Stomach smooth muscle (tissue), 2 donors: ENCODE measurements at regions not wholly inside any gene's neighbourhood (a gene's known extent, or its start where the extent isn't known, plus 50 kb on each side); places are given as distances from the start of the nearest gene placed in this dataset.

Experiments used
- H3K27ac ChIP-seq: one replicate; pipeline ENCODE4 v1.7.0; 2013; ENCODE audit warnings: mild to moderate bottlenecking, low read length, inconsistent platforms
- H3K27me3 ChIP-seq, 2 donors: one replicate each; pipeline ENCODE4 v1.7.0; 2013; ENCODE audit warnings: low read length in 2 of 2; ENCODE audit not compliant: insufficient read depth in 2 of 2, control insufficient read depth in 1 of 2
- H3K36me3 ChIP-seq, 2 donors: one replicate each; pipeline ENCODE4 v1.7.0; 2013; ENCODE audit warnings: low read length in 2 of 2; ENCODE audit not compliant: control insufficient read depth in 2 of 2, insufficient read depth in 2 of 2
- H3K4me1 ChIP-seq: one replicate; pipeline ENCODE4 v1.7.0; 2013; ENCODE audit warnings: low read length; ENCODE audit not compliant: control insufficient read depth, insufficient read depth
- H3K4me3 ChIP-seq, 2 donors: one replicate each; pipeline ENCODE4 v1.7.0; 2013; ENCODE audit warnings: low read length in 2 of 2
- H3K9ac ChIP-seq, 2 donors: one replicate each; pipeline ENCODE4 v1.7.0; 2013; ENCODE audit warnings: low read length in 2 of 2, mild to moderate bottlenecking in 1 of 2
- H3K9me3 ChIP-seq, 2 donors: one replicate each; pipeline ENCODE4 v1.7.0; 2013; ENCODE audit warnings: low read length in 2 of 2; ENCODE audit not compliant: control insufficient read depth in 2 of 2
- donor health status: healthy.
- donor health status: Pancreatic carcinoma.

- Histone ChIP-seq H3K27me3 (peaks cover 11 to 12% of the 10 kb centered on the region in 2 donors), H3K4me1 (no peaks in the 10 kb centered on the region), H3K27ac (no peak overlapping the region), H3K36me3 (no peaks in the 10 kb centered on the region), H3K4me3 (no peak overlapping the region), H3K9ac (no peak overlapping the region), H3K9me3 (peaks cover 9 to 17% of the 10 kb centered on the region in 2 donors)
Measured at GRCh38 chr1:2944705-2945104, 76.6 kb upstream of the ACTRT2 start.

DNA sequence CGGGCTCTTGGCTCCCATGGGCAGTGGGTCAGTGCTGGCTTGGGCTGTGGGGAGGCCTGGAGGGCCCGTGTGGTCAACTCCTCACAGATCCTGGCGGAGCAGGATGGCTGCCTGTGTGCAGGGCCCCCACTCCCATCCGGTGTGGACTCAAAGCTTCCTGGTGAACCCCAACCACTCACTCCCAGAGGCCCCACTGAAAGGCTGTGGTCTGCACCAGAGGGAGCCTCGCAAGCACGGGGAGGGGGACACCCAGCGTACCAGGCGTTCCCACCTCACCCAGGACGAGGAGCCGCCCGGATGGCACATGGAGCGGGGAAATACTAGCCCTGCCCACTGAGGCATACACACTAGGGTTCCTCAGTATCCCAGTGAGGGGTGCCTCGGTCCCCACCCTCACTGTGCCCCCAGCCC is 75.4 kb upstream of the ACTRT2 start:
- Histone ChIP-seq H3K4me1 (no peaks in the 10 kb centered on the region), H3K9ac (no peak overlapping the region), H3K36me3 (no peaks in the 10 kb centered on the region), H3K27me3 (peaks cover 12 to 13% of the 10 kb centered on the region in 2 donors), H3K9me3 (peaks cover 7 to 12% of the 10 kb centered on the region in 2 donors), H3K4me3 (no peak overlapping the region), H3K27ac (no peak overlapping the region)

- Histone ChIP-seq H3K27me3 (peaks cover 12 to 16% of the 10 kb centered on the region in 2 donors), H3K9ac (no peak overlapping the region)
Measured at GRCh38 chr1:2946291-2946690, 75.0 kb upstream of the ACTRT2 start.

GRCh38 chr1:2946999-2947690 is 74.1 kb upstream of the ACTRT2 start:
- no peaks in the 10 kb centered on the region for H3K36me3 ChIP-seq
- H3K9ac ChIP-seq, result no peak overlapping the region

More at GRCh38 chr1:2946291-2946690, 75.0 kb upstream of the ACTRT2 start:
- peaks cover 2 to 12% of the 10 kb centered on the region in 2 donors for H3K9me3 ChIP-seq
- no peak overlapping the region for H3K4me3 ChIP-seq
- H3K27ac ChIP-seq, result no peak overlapping the region
- H3K4me1 ChIP-seq, result no peaks in the 10 kb centered on the region
- no peaks in the 10 kb centered on the region for H3K36me3 ChIP-seq

DNA sequence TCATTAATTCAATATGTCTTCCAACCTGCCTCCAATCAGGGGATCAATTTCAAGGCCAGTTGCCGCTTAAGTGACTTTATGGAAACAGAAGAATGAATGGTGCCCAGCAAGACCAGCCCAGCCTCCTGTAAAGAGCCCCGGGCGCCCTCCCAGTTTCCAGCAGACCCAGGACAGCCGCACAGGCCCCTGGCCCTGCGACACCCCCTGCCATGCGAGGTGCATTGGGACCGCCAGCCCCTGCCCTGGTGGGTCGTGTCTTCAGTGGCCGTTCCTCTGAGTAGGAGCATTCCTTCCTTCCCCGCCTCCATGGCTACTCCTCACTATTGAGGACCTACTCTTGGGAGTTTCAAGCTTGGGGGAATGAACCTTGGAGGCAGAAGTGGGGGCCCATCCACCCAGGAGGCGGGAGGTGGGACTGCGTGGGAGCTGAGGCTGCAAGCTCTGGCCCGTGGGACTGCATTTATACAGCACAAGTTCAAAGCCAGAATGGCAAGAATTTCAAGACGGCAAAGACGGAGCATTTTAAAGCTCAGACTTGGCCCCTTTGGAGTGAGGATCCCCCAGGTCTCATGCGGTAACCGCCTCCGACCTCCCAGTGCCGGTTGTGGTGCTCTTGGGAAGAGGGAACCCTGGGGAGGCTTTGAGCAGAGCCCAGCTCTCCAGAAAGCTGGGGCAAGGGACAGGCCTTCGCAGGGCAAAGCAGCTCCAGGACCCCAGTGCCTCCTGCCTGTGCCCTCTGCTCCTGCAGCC is 73.1 kb upstream of the ACTRT2 start:
- Histone ChIP-seq H3K4me1 (no peaks in the 10 kb centered on the region), H3K9me3 (peaks cover 0 to 3% of the 10 kb centered on the region in 2 donors), H3K36me3 (no peaks in the 10 kb centered on the region), H3K27ac (no peak overlapping the region), H3K27me3 (peaks cover 10 to 13% of the 10 kb centered on the region in 2 donors), H3K4me3 (no peak overlapping the region), H3K9ac (no peak overlapping the region)

More at GRCh38 chr1:2946999-2947690, 74.1 kb upstream of the ACTRT2 start:
- Histone ChIP-seq H3K27me3 (peaks cover 10 to 16% of the 10 kb centered on the region in 2 donors), H3K4me3 (no peak overlapping the region), H3K9me3 (peaks cover 0 to 4% of the 10 kb centered on the region in 2 donors), H3K27ac (no peak overlapping the region), H3K4me1 (no peaks in the 10 kb centered on the region)

- H3K27ac ChIP-seq, result no peak overlapping the region
- no peaks in the 10 kb centered on the region for H3K4me1 ChIP-seq
- no peak overlapping the region for H3K4me3 ChIP-seq
- H3K9ac ChIP-seq, result no peak overlapping the region
- H3K36me3 ChIP-seq, result no peaks in the 10 kb centered on the region
- peaks cover 10 to 13% of the 10 kb centered on the region in 2 donors for H3K27me3 ChIP-seq
- H3K9me3 ChIP-seq, result peaks cover 0 to 6% of the 10 kb centered on the region in 2 donors
Measured at GRCh38 chr1:2948751-2949680, 72.3 kb upstream of the ACTRT2 start.

DNA sequence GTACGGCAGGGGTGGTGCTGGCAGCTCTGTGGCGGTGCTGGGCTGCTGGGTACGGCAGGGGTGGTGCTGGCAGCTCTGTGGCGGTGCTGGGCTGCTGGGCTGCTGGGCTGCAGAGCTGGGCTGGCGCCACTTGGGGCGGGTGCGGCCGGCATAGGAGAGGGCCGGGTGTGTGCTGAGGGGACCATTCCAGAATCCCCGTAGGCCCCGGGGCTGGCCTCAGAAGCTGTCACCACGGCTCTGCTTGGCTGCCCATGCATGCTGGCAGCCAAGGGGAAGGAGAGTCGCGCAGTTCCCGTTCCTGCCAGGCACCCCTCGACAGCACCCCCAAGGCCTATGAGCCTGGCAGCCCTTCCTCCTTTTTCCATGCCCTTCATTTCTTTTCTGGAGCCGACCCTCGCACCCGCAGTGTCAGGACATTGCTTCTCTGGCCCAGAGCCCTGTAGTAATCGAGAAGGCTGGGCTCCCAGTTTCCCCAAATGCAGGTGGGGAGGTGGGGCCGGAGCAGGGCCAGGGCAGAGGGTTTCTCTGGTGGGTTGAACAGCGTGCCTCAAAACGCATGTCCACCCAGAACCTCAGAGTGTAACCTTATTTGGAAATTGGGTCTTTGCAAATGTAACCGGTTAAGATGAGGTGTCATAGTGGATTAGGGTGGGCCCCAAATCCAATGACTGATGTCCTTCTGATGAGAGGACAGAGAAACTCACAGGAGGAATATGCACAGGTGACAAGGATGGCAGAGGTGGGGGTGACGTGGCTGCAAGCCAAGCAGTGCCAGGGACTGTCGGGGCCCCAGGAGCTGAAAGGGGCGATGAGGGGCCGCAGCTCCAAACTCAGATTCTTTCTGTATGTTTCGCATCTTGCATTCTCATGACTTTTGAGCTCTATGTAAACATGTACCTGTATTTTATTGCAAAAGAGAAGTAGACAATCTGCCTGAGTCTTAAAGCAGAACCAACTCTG is 71.0 kb upstream of the ACTRT2 start:
- peaks cover 0 to 13% of the 10 kb centered on the region in 2 donors for H3K27me3 ChIP-seq
- H3K9ac ChIP-seq, result no peak overlapping the region
- H3K27ac ChIP-seq, result no peak overlapping the region
- H3K9me3 ChIP-seq, result peaks cover 0 to 6% of the 10 kb centered on the region in 2 donors
- H3K4me3 ChIP-seq, result no peak overlapping the region
- H3K4me1 ChIP-seq, result no peaks in the 10 kb centered on the region
- no peaks in the 10 kb centered on the region for H3K36me3 ChIP-seq

DNA sequence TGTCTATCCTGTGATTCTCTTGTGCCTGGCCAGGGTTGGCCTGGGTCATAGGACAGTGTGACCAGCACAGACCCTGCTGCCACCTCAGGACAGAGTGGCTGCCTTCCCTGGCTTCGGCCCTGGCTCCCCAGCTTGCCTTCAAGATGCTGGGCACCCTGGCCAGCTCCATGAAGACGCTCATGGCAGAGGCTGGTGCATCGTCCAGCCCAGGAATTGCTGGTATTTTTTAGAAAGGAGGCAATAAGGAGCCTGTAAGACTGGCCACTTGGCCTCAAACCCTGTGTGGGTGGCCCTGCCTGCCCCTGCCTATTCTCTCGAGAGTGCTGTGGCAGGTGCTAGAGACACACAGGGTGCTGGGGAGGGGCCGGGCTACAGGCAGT is 70.4 kb upstream of the ACTRT2 start:
- H3K27ac ChIP-seq, result no peak overlapping the region
- no peak overlapping the region for H3K9ac ChIP-seq
- no peaks in the 10 kb centered on the region for H3K4me1 ChIP-seq
- H3K4me3 ChIP-seq, result no peak overlapping the region
- H3K36me3 ChIP-seq, result no peaks in the 10 kb centered on the region
- H3K27me3 ChIP-seq, result peaks cover 0 to 12% of the 10 kb centered on the region in 2 donors
- H3K9me3 ChIP-seq, result peaks cover 0 to 6% of the 10 kb centered on the region in 2 donors

GRCh38 chr1:2951856-2952255 is 69.4 kb upstream of the ACTRT2 start:
- H3K27me3 ChIP-seq, result peaks cover 0 to 7% of the 10 kb centered on the region in 2 donors
- H3K9me3 ChIP-seq, result peaks cover 0 to 6% of the 10 kb centered on the region in 2 donors
- H3K4me1 ChIP-seq, result no peaks in the 10 kb centered on the region
- no peak overlapping the region for H3K9ac ChIP-seq
- H3K27ac ChIP-seq, result no peak overlapping the region
- no peak overlapping the region for H3K4me3 ChIP-seq
- H3K36me3 ChIP-seq, result no peaks in the 10 kb centered on the region
